ENCODE measurements at regions not wholly inside any gene's neighbourhood (a gene's known extent, or its start where the extent isn't known, plus 50 kb on each side); places are given as distances from the start of the nearest gene placed in this dataset.

GRCh38 chr2:208548700-208549099 is 142.1 kb downstream of the PTH2R start:
- TF ChIP-seq CTCF (IDR thresholded peaks at IDR 0.05; ENCODE audit: control extremely low read depth in 1 of 3, insufficient read depth in 1 of 3, low read depth in 1 of 3, low read length in 3 of 3) (no peak), POLR2A (IDR thresholded peaks at IDR 0.05; ENCODE audit: control extremely low read depth in 1 of 2, low read depth in 2 of 2, low read length in 2 of 2) (no peak), MAX (IDR thresholded peaks at IDR 0.05) (no peak), EZH2 (IDR thresholded peaks at IDR 0.05; ENCODE audit: low read depth, low read length, severe bottlenecking) (no peak), POLR2AphosphoS5 (IDR thresholded peaks at IDR 0.05; ENCODE audit: low read depth, low read length) (no peak), PHF8 (conservative IDR thresholded peaks at IDR 0.05; ENCODE audit: low read depth, low read length) (no peak), TAF1 (IDR thresholded peaks at IDR 0.05; ENCODE audit: low read depth, low read length) (no peak), RAD21 (IDR thresholded peaks at IDR 0.05 in 1 of 2, conservative IDR thresholded peaks at IDR 0.05 in 1 of 2; ENCODE audit: low read depth in 2 of 2, low read length in 2 of 2) (no peak)
